Stomach (tissue), 4 donors: ENCODE measurements at regions not wholly inside any gene's neighbourhood (a gene's known extent, or its start where the extent isn't known, plus 50 kb on each side); places are given as distances from the start of the nearest gene placed in this dataset.

ENCODE experiments used
- CTCF ChIP-seq, 7 experiments: fragments of 450-650 bp in 4 of 7; fragments of 200-600 bp in 3 of 7; sonication (generic) in 3 of 7; IDR thresholded peaks; one replicate each; pipeline ENCODE4 v1.5.1; 2016 to 2019; ENCODE audit warnings: antibody characterized with exemption in 7 of 7, control low read depth in 2 of 7, mild to moderate bottlenecking in 1 of 7
- EP300 ChIP-seq: sonication (generic); formaldehyde crosslinking; IDR thresholded peaks from one replicate; pipeline ENCODE4 v1.6.1; 2017; ENCODE audit warnings: antibody characterized with exemption
- POLR2A ChIP-seq, 4 donors: fragments of 450-650 bp; IDR thresholded peaks; one replicate each; pipeline ENCODE4 v1.6.1; 2016; ENCODE audit warnings: antibody characterized with exemption in 4 of 4, control low read depth in 2 of 4, mild to moderate bottlenecking in 1 of 4, moderate library complexity in 1 of 4
- POLR2AphosphoS5 ChIP-seq, 3 donors: sonication (generic); formaldehyde crosslinking; IDR thresholded peaks; one replicate each; pipeline ENCODE4 v1.6.1; 2016; ENCODE audit warnings: antibody characterized with exemption in 3 of 3

DNA sequence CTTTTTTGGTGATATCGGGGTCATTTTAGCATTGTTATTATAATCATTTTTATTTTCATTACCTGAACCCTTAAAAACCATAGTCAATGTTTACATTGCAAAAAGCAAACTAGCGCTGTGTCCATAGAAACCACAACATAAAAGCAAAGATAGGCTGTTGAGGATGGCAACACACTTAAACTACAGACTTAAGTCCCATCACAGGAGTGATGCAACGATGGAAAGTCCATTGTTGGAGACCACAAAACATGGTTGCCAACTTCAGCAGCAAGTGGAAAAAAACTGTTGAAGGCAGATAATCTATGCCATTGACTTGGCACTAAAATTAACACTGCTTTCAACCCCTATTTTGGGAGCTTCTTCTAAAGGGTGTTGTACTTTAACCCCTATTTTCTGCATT is 398.8 kb upstream of the IGFBP3 start:
- TF ChIP-seq CTCF (IDR thresholded peaks at IDR 0.05) (no peak), EP300 (no peak), POLR2AphosphoS5 (IDR thresholded peaks at IDR 0.05) (no peak), POLR2A (IDR thresholded peaks at IDR 0.05) (no peak)
